ENCODE measurements at regions not wholly inside any gene's neighbourhood (a gene's known extent, or its start where the extent isn't known, plus 50 kb on each side); places are given as distances from the start of the nearest gene placed in this dataset.
A peak's percentile ranks its signal among the peaks of the same experiment; 100 is the strongest.

DNA sequence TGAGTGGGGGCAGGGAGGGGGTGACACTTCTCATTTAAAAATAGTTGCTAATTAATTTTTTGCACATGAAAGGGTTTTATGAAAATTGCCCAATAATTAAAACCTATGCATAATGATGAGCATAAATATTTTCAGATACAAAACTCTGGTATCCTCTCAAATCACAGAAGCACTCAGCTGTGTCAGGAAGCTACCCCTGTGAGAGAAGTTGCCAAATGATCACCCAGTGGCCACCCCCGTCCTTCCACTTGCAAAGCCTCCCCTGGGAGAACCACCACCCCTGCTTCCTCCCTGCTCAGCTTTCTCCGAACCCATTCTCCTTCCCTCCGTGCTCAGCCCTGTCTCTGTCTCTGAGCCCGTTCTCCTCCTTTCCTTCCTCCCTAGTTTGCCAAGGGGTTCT, 400.2 kb upstream of the SALL3 start:
- no peak for DNase-seq (ENCODE audit: low read depth, low spot score)
- H3K4me3 ChIP-seq (ENCODE audit: low read length): no peak overlapping the region

DNA sequence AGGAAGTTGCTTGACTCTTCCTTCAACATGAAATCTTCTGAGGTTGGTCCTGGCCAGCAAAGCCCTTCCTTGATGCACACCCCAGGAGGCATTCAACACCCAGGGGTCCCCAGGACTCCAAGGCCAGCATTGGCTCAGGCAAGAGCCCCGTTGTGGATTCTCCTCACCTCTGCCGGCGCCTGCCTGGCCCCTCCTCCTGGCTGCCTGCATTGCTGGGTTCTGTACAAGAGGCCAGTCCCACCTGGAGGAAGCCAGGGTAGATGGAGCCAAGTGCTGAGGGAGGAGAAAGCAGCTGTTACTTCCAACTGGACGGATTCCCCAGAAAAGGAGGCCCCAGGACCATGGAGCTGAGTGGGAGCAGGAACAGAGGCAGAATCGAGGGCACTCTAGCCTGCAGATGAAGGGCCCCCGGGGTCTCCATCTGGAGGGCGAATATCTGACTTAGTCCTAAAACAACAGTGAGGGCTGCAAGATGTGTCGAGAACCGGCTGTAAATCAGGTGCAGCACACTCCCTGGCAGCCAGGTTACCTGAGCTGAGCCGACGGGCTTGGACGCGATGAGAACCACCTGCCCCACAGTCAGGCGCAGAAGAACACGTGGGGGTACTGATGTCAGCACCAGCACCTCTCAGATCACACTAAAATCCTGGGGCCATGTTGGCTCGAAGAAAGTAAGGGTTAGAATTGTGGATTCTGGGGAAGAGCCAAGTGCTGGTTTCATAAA, 399.6 kb upstream of the SALL3 start:
- H3K4me3 ChIP-seq (ENCODE audit: low read length): no peak overlapping the region
- no peak for DNase-seq (ENCODE audit: low read depth, low spot score)

DNA sequence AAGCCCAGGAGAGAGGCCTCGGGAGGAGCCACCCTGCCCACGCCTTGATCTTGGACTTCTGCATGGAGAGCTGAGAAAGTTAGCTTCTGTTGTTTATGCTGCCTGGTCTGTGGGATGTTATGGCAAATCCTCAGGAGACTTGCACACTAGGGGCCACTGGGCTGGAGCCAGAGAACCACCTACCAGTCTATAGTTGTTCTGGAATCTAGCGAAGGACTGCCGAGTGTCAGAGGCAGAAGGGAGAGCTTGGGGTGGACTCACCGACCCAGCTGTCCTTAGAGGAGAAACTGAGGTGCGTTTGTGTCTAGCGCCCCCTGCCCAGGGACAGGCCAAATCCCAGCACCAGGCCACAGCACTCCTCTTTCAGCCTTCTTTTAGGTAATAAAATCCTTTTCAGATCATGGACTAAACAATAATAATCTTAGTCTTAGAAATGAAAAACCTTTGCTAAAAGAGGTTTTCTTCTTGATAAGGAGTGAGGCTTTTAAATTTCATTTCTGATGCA, 398.7 kb upstream of the SALL3 start:
- H3K4me3 ChIP-seq (ENCODE audit: low read length): no peak overlapping the region

DNA sequence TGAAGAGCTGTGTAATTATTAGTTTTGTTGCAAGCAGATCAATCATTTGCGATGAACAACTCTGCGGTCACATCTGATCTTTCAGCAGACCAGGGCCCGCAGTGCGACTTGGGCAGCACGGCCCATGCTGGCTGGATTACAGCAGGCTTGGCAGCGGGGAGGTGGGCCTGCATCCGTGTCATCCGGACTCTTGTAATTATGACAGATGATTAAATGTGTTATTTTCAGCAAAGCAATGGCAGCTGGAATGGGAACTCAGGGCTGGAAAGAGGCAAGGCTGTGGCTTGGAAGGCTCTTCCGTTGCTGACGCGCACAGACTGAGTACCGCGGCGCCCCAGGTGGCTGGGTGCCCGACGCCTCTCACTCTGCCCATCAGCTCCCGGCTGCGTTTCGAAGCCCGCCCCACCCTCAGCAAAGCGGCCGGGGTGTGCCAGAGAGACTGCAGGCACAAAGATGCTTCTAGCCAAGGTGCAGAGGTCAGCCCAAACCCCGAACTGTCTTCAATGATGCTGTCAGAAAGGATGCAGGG, 397.4 kb upstream of the SALL3 start:
- DNase-seq (ENCODE audit: low read depth, low spot score): no peak
- H3K4me3 ChIP-seq (ENCODE audit: low read length): no peak overlapping the region

More for the DNA sequence above, 398.7 kb upstream of the SALL3 start:
- no peak for DNase-seq (ENCODE audit: low read depth, low spot score)

DNA sequence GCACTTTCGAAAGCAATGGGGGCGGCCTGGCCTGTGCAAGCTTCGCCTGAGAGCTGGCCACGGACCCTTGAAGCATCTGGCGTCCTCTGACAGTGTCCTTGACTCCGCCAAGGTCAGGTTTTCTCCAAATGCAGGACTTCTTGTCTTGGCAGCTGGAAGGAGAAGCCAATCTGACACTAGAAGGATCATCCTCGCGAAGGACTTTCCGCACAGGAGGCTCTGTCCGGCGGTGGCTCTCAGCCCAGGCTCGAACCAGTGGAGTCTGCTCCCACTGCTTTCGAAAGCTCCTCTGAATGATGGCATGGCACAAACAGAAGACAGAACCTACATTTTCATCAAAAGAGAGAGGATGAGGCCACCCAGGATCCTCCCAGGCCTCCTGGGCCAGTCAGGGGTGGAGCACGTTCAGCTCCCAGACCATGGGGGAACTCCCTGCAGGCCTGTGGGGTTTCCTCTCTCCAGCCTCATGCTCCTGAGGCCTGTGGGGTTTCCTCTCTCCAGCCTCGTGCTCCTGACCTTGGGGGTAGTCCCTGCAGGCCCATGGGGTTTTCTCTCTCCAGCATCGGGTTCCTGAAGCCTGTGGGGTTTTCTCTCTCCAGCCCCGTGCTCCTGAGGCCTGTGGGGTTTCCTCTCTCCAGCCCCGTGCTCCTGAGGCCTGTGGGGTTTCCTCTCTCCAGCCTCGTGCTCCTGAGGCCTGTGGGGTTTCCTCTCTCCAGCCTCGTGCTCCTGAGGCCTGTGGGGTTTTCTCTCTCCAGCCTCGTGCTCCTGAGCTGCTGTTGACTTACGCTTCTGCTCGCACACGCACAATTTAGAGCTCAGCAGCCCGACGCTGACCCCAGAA, 396.5 kb upstream of the SALL3 start:
- DNase-seq (ENCODE audit: low read depth, low spot score): no peak

DNA sequence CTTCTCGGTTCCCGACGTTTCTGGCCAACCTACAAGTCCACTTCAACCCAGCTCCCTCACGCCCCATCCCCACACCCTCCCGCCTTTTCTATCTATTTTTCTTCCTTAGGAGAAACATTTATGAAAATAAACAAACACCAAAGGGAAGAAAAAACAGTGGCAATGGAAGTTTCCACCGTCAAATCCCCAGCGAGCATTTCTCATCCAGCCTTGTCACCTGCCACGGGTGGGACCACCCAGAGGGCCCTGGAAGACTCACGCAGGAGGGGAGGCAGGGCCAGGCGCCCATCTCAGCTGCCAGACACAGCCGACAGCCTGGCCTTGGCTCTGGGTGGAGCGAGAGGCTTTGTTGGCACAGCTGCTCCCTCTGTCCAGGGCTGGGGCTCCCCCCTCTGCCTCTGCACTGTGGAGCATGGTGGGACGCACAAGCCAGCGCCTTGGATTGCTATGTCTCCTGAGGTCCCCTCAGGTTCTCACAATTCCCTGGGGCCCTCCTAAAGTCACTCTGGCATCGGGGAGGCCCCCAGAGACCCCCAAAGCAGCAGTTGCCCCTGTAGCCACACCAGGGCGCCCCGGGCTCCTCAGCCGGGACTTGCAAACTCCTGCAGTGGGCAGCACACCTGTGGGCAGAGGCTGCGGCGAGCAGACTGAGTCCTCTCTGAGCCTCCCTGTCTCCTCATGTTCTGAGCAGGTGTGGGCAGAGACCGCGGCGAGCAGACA, 395.7 kb upstream of the SALL3 start:
- DNase-seq (ENCODE audit: low read depth, low spot score): no peak
- no peak overlapping the region for H3K4me3 ChIP-seq (ENCODE audit: low read length)

More for the DNA sequence above, 396.5 kb upstream of the SALL3 start:
- H3K4me3 ChIP-seq (ENCODE audit: low read length): no peak overlapping the region

DNA sequence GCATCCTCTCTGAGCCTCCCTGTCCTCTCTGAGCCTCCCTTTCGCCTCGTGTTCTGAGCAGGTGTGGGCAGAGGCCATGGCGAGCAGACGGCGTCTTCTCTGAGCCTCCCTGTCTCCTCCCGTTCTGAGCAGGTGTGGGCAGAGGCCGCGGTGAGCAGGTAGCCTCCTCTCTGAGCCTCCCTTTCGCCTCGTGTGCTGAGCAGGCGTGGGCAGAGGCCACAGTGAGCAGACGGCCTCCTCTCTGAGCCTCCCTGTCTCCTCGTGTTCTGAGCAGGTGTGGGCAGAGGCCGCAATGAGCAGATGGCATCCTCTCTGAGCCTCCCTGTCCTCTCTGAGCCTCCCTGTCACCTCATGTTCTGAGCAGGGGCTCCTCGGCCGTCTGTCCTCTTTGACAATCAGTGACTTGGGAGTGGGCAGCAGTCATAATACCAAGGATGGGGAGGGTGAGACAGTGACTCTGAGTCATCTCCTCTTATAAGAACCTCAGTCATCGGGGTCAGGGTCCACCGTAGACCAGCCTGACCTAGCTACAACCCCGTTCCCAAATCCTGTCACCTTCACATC, 395.1 kb upstream of the SALL3 start:
- H3K4me3 ChIP-seq (ENCODE audit: low read length): no peak overlapping the region
- no peak for DNase-seq (ENCODE audit: low read depth, low spot score)

DNA sequence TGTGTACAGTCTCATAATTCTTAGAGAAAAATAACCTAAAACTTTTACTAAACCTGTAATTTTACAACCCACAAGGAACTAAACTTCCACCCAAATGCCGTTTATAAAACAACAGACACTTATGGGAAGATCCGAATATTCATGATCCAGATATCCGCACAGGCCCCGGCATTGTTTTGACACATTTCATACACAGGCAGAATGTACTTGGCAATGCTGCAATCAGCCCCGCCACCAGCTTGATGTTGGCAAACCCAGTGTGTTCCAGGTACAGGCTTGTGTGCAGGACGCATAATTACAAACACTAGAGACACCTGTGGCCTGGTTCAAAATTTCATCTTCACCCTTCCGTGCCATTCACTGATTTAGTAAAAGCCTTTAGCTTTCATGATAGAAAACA, 393.0 kb upstream of the SALL3 start:
- peak; percentile 41 for DNase-seq (ENCODE audit: low read depth, low spot score)
- no peak overlapping the region for H3K4me3 ChIP-seq (ENCODE audit: low read length)

DNA sequence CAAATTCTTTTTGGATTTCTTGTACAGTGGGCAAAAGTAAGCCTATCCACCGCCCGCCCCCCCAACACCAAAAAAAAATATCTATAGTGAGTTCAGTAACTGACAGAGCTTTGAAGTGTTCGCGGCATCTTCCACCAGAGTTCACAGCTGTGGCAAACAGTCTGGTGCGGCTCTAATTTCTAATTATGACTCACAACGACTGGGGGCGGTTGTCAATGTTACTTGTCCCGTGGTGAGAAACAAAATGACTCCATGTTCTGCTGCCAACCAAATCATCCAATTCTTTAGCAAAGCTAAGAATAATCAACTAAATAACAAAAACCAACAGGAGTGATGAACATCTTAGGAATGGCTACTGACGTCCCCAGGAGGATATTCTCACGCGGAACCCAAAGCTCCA, 392.5 kb upstream of the SALL3 start:
- H3K4me3 ChIP-seq (ENCODE audit: low read length): no peak overlapping the region
- DNase-seq (ENCODE audit: low read depth, low spot score): peak; percentile 77

DNA sequence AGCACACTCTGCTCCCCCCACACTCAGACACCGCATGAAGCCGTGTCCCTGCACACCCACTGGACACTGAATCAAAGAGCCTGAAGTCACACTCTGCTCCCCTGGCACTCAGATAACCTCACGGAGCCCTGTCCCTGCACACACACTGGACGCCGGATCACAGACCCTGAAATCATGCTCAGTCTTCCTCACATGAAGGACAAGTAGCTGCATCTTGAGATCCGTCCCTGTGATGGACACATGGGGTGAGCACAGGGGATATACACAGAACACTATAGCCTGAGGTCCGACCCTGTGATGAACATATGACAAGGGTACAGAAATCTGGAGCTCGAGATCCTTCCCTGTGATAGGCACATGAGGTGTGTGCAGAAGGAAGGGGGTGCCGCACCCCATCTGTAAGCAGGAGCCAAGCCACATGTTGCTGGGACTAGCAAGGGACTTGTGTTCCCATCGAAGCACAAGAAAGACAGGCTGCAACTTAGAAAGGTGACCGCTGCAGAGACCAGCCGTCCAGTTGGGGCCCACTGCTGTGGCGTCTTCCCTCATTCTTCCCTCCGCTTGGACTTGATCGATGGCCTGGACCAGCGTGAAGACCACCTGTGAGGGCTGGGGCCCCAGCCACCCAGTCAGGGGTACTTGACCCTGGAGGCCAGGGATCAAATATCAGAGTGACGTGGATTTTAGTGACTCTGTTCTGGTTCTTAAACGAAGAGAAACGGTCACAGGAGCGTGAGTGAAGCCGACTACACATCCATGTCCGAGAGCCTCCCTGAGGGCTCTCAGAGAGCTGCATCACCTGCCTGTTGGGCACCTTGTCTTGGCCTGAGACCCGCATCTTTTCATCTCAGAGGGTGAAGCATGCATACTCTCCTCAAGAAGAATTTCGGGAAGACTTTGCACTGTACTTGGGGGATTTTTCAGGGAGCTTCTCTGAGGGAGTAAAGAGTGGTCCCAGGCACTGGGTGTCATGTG, 391.7 kb upstream of the SALL3 start:
- H3K4me3 ChIP-seq (ENCODE audit: low read length): no peak overlapping the region
- DNase-seq (ENCODE audit: low read depth, low spot score): no peak

DNA sequence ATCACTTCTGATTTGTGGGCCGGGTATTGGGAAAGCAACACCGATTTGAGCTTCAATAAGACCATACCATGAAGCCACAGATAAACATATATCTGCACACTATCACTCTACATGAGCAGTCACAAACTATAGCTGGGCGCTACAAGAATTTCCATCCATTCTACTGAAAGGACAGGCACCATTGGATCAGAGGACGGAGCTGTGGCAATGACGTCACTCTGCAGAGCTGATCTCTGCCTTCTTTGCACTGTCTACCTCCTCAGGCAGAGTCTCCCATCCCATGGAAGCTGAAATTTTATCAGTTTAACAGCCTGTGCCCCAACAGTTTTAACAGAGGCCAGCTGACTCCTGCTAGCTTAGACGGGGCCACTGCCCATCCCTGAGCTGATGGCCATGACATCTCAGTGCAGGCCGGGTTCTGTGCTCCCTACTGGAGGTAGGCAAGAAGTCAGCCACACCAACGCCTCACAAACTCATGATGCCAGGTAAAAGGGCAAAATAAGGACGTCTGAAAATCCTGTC, 389.6 kb upstream of the SALL3 start:
- no peak overlapping the region for H3K4me3 ChIP-seq (ENCODE audit: low read length)
- no peak for DNase-seq (ENCODE audit: low read depth, low spot score)

DNA sequence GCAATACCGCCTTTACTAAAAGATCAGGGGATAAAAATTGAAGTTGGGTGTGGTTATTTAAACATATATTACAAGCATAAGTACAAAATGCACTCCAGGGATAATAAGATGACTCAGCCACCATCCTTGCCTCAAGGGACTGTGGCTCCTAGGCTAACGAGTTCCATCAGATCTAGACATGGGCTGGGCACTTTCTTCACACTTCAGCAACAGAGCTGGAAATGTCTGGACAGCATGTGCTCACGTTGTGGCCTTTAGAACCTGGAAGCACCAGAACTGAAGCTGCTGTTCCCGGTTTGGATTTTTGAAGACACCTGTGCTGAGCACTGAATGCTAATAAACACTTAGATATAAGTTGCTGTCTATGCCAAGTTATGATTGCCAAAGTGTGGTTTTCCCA, 384.2 kb upstream of the SALL3 start:
- DNase-seq (ENCODE audit: low read depth, low spot score): no peak
- no peak overlapping the region for H3K4me3 ChIP-seq (ENCODE audit: low read length)

DNA sequence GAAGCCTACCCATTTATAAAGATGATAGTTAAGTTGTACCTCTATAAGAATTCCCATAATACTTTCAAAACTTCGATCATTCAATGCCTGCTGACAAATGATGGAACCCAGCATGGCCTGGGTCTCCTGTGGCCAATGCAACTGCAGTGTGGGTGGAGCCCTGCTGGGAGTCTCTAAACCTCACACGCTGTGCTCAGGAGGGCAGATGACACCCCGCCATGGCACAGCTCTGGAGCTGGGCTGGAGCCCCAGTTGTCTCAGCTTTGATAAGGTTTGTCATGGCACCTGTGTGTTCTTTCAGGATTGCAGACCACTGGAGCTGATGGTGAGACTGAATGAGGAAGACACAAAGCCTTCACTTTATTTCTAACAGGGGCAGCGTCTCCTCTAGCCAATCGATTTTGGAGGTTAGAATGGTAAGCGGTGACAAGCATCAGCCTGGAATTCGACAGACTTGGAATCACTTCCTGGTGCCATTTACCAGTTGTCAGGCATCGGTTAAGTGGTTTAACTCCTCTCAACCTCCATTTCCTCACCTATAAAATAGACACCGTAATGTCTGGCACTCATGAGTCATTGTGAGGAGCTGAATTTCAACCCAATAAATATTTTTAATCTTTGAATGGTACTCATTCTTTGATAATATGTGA, 383.6 kb upstream of the SALL3 start:
- no peak for DNase-seq (ENCODE audit: low read depth, low spot score)
- no peak overlapping the region for H3K4me3 ChIP-seq (ENCODE audit: low read length)

DNA sequence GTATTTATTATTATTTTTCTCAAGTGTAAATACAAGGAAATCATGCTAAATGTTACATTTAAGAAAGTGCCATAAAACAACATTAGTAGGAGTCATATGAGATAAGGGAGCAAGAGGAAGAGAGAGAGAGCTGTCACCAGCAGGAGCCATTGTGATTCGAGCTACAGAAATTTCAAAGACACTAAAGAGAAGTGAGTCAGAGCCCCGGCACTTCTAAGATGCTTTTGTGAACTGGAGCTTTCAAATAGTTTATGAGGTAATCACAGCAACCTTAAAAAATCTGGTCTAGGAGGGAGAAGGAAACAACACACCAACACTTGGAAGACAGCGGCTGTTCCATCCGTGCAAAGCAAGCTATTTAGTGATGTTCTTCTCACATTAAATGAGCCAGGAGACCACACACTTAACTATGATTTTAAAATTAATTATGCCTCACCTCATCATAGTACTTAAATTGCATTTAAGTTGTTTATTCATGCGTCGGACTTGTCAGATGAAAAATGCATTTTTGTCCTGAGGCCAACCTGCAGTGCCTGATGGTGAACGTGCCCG, 382.7 kb upstream of the SALL3 start:
- no peak overlapping the region for H3K4me3 ChIP-seq (ENCODE audit: low read length)
- no peak for DNase-seq (ENCODE audit: low read depth, low spot score)

DNA sequence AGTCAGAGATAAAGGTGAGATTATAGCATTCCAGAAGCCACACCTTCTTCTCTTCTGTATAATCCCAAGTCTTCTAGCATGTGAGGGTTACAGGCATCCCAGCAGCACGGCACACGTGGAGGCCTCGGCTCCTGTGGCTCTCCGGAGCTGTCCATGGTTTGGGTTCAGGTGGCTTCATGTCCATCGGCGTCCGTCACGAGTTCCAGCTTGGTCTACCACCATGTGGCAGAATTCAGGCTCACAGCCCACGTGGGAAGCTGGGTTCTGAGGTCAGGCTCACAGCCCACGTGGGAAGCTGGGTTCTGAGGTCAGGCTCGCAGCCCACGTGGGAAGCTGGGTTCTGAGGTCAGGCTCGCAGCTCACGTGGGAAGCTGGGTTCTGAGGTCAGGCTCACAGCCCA, 378.3 kb upstream of the SALL3 start:
- no peak for DNase-seq (ENCODE audit: low read depth, low spot score)

DNA sequence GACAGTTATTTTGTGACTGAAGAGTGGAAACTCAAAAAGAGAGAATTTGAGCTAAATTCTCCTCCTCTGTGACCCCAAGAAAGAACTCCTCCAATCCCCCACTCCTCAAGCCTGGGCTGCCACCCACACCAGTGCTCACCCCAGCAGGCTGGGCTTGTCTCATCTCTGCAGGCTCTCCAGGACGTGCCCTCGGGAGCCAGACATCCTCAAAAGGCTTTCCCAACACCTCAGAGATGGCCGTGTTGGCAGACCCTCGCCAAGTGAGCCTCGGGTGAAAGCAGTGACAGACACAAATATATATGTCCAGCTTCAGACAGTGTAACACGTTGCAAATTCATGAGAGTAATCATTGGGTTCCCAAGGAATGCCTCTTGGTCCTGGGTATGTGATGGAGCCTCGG, 377.7 kb upstream of the SALL3 start:
- DNase-seq (ENCODE audit: low read depth, low spot score): no peak
- H3K4me3 ChIP-seq (ENCODE audit: low read length): no peak overlapping the region

More for the DNA sequence above, 378.3 kb upstream of the SALL3 start:
- H3K4me3 ChIP-seq (ENCODE audit: low read length): no peak overlapping the region

DNA sequence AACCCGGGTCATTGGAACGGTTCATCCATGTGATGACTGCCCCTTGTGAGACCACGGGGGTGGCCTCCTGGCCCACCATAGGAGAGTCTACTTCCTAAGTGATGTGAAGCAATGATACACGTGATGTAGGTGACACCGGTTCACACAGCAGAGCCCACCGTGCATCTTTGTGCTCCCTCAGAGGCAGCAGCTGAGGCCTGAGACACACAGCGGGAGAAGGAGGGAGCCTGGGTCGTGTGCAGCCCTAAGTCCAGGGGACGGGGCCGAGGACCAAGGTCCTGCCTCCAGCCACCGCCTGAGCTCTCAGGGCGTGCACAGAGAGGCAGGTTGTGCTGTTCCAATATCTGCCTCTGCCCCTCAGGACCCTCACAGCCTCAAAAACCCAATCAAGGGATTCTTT, 377.2 kb upstream of the SALL3 start:
- H3K4me3 ChIP-seq (ENCODE audit: low read length): no peak overlapping the region
- no peak for DNase-seq (ENCODE audit: low read depth, low spot score)
